SJSA1 (cell line): ENCODE measurements at regions not wholly inside any gene's neighbourhood (a gene's known extent, or its start where the extent isn't known, plus 50 kb on each side); places are given as distances from the start of the nearest gene placed in this dataset.
A peak's percentile ranks its signal among the peaks of the same experiment; 100 is the strongest.
"Not testable (repeated sequence)": the region's sequence is repeated elsewhere in the genome, so short reads cannot be mapped to it uniquely, and the experiment has no call there.

Experiments used
- DNase-seq, 2 experiments: peaks; one replicate each; pipeline ENCODE4 v3.0.0-alpha.2; 2015 to 2020; ENCODE audit warnings: low spot score in 2 of 2, low read depth in 1 of 2
- H3K27ac ChIP-seq: fragments of 250-450 bp; sonication (Bioruptor Pico); 2 replicates; pipeline ENCODE4 v1.5.1; 2020; ENCODE audit warnings: mild to moderate bottlenecking, moderate library complexity
- H3K27me3 ChIP-seq: fragments of 250-450 bp; sonication (Bioruptor Pico); replicated peaks from 2 replicates; pipeline ENCODE4 v1.5.1; 2020; ENCODE audit warnings: mild to moderate bottlenecking, moderate library complexity
- H3K36me3 ChIP-seq: fragments of 250-450 bp; sonication (Bioruptor Pico); 2 replicates; pipeline ENCODE4 v1.5.1; 2020; ENCODE audit warnings: mild to moderate bottlenecking
- H3K4me1 ChIP-seq: fragments of 250-450 bp; sonication (Bioruptor Pico); replicated peaks from 2 replicates; pipeline ENCODE4 v1.6.1; 2021; ENCODE audit warnings: mild to moderate bottlenecking
- H3K4me3 ChIP-seq: fragments of 250-450 bp; sonication (Bioruptor Pico); 2 replicates; pipeline ENCODE4 v1.5.1; 2020; ENCODE audit warnings: mild to moderate bottlenecking
- H3K9me3 ChIP-seq: fragments of 250-450 bp; sonication (Bioruptor Pico); replicated peaks from 2 replicates; pipeline ENCODE4 v1.5.1; 2020; ENCODE audit warnings: mild to moderate bottlenecking

- Histone ChIP-seq H3K27ac (no peak overlapping the region), H3K36me3 (no peaks in the 10 kb centered on the region), H3K9me3 (no peaks in the 10 kb centered on the region), H3K27me3 (no peaks in the 10 kb centered on the region), H3K4me3 (no peak overlapping the region), H3K4me1 (peaks cover 3% of the 10 kb centered on the region)
- no peak for DNase-seq
Measured at GRCh38 chr15:36434177-36434576, 145.2 kb upstream of the CDIN1 start.

GRCh38 chr15:36438499-36438898 lies 140.9 kb upstream of the CDIN1 start:
- Histone ChIP-seq H3K27me3 (no peaks in the 10 kb centered on the region), H3K4me3 (no peak overlapping the region), H3K9me3 (no peaks in the 10 kb centered on the region), H3K36me3 (no peaks in the 10 kb centered on the region), H3K4me1 (no peaks in the 10 kb centered on the region), H3K27ac (no peak overlapping the region)
- no peak for DNase-seq

DNA sequence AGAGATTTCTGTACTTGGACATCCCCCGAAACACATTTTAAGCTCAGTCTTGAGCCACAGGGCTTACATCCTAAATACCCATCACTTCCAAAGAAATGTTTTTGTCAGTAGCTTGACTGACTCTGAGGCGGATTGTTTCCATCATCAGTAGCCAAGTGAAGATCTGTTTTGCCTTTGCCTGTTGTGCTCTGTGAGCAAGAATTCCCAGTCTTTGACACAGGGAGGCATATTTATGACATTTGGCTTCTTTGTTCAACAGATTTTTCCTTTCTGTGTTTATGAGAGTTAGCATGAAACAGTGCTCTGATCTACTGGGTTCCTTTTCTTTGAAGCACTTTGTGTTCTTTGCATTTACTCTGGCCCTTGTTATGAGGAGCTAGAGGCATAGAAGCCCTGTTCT lies 132.1 kb upstream of the CDIN1 start:
- no peaks in the 10 kb centered on the region for H3K36me3 ChIP-seq
- no peak overlapping the region for H3K27ac ChIP-seq
- H3K4me1 ChIP-seq = no peaks in the 10 kb centered on the region
- no peak overlapping the region for H3K4me3 ChIP-seq
- no peak for DNase-seq
- H3K27me3 ChIP-seq = no peaks in the 10 kb centered on the region
- H3K9me3 ChIP-seq = no peaks in the 10 kb centered on the region

DNA sequence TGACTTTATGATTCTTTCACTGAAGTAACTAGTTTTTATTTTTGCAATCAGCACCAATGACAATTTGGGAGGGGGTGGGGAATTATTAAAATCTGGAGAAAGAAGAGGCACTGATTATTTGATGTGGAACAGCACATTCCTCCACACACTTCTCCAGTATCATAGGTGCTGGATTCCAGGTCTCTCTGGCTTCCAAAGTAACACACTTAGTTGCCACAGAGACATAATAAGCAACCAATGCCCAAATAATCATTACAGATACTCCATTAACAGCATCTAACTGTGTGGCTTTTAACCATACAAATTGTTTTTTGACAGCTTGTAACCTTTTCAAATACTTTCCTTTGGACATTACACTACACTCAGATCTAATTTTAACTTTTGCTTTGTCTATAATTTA lies 131.0 kb upstream of the CDIN1 start:
- no peaks in the 10 kb centered on the region for H3K9me3 ChIP-seq
- H3K4me3 ChIP-seq = no peak overlapping the region
- no peak overlapping the region for H3K27ac ChIP-seq
- no peak for DNase-seq
- H3K27me3 ChIP-seq = no peaks in the 10 kb centered on the region
- H3K4me1 ChIP-seq = no peaks in the 10 kb centered on the region
- no peaks in the 10 kb centered on the region for H3K36me3 ChIP-seq

- no peak for DNase-seq
- H3K36me3 ChIP-seq = no peaks in the 10 kb centered on the region
- H3K9me3 ChIP-seq = no peaks in the 10 kb centered on the region
Measured at GRCh38 chr15:36449084-36449661, 130.3 kb upstream of the CDIN1 start.

DNA sequence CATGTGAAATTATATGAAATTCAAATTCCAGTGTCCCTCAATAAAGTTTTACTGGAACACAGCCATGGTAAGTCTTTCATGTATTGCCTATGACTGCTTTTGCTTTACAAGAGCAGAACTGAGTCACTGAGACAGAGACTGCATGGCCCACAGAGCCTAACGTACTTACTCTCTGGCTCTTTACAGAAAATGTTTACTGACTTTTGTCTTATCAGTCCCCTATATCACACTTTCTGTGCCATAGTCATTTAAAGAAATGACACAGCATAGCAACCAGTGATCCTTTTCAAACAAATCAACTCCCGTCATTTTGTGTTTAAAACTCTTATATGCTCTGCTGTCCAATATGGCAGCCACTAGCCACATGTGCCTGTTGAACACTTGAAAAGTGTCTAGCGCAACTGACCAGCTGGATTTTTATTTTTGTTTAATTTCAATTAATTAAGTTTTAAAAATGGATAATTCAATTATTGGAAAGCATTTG lies 129.7 kb upstream of the CDIN1 start:
- no peak overlapping the region for H3K4me3 ChIP-seq
- no peak for DNase-seq

More at GRCh38 chr15:36449084-36449661, 130.3 kb upstream of the CDIN1 start:
- H3K27me3 ChIP-seq = no peaks in the 10 kb centered on the region
- H3K27ac ChIP-seq = no peak overlapping the region
- H3K4me3 ChIP-seq = no peak overlapping the region
- no peaks in the 10 kb centered on the region for H3K4me1 ChIP-seq

DNA sequence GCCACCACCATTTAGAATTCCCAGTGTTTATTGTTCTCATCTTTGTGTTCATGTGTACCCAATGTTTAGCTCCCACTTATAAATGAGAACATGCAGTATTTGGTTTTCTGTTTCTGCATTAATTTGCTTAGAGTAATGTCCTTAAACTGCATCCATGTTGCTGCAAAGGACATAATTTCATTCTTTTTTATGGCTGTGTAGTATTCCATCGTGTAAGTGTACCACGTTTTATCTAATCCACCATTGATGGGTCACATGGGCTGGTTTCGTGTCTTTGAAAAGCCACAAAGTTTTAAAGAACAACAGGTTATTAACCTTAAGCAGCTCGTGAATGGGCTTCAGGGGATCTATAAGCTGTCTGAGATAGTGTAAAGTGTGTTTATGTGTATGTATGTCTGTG lies 125.2 kb upstream of the CDIN1 start:
- H3K4me1 ChIP-seq, H3K4me3 ChIP-seq, H3K36me3 ChIP-seq, DNase-seq, H3K27ac ChIP-seq, H3K9me3 ChIP-seq, H3K27me3 ChIP-seq: not testable (repeated sequence)

More for the DNA sequence above, 129.7 kb upstream of the CDIN1 start:
- no peaks in the 10 kb centered on the region for H3K9me3 ChIP-seq
- H3K4me1 ChIP-seq = no peaks in the 10 kb centered on the region
- H3K36me3 ChIP-seq = no peaks in the 10 kb centered on the region
- no peak overlapping the region for H3K27ac ChIP-seq
- no peaks in the 10 kb centered on the region for H3K27me3 ChIP-seq

DNA sequence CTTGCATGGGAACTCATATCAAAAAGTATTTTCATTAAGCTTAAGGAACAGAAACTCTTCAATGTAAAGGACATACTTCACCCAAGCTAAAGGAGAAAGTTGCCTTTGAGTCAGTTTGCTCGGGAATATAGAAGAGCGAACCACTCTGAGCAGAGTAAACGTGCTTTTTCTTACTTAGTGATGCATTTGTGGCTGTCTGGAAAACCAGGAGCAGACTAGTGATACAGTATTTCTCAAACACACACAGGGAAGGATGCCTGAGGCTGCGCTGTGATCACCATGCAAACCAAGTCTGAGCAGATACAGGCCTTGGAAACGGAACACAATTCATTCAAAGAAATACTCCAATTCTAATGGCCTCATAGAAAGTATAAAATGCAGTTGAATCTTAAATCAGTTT lies 121.0 kb upstream of the CDIN1 start:
- DNase-seq = no peak
- no peaks in the 10 kb centered on the region for H3K36me3 ChIP-seq
- H3K4me3 ChIP-seq = no peak overlapping the region
- no peak overlapping the region for H3K27ac ChIP-seq
- H3K27me3 ChIP-seq = no peaks in the 10 kb centered on the region
- peaks cover 3% of the 10 kb centered on the region; the same call in 1 of the 2 replicates for H3K9me3 ChIP-seq
- H3K4me1 ChIP-seq = no peaks in the 10 kb centered on the region

DNA sequence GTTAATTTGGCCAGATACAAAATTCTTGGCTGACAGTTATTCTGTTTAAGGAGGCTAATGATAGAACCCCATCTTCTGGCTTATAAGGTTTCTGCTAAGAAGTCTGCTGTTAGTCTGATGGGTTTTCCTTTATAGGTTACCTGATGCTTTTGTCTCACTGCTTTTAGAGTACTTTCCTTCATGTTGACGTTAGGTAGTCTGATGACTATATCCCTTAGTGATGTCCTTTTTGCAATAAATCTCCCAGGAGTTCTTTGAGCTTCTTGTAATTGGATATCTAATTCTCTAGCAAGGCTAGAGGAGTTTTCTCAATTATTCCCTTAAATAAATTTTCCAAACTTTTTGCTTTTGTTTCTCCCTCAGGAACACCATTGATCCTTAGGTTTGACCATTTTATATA lies 114.1 kb upstream of the CDIN1 start:
- no peak for DNase-seq
- H3K4me3 ChIP-seq = no peak overlapping the region
- no peaks in the 10 kb centered on the region for H3K36me3 ChIP-seq
- H3K27ac ChIP-seq = no peak overlapping the region
- H3K27me3 ChIP-seq = no peaks in the 10 kb centered on the region
- H3K4me1 ChIP-seq = peaks cover 16% of the 10 kb centered on the region
- H3K9me3 ChIP-seq = peaks cover 3% of the 10 kb centered on the region; the same call in 1 of the 2 replicates

DNA sequence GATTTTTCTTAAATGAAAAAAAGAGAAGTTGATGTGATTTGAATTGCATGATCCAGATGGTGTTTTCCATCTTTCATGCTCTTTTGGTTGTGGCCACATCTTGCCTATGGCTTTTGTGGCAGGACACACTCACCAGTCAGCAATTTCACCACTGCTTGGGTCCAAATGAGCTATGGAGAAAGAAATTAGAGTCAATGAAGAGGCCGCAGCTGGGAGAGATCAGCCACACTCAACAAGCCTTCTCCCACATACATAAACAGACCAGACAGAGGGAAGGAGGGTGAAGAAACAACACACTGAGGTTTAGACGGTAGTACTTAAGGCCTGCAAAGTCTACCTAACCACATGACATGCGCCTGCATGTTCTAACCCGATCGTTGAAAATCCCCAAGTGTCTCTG lies 110.7 kb upstream of the CDIN1 start:
- no peaks in the 10 kb centered on the region for H3K27me3 ChIP-seq
- H3K27ac ChIP-seq = 0 out of 2 replicates have a peak overlapping the region, but pooled peaks have one; percentile 4
- no peaks in the 10 kb centered on the region for H3K9me3 ChIP-seq
- H3K36me3 ChIP-seq = no peaks in the 10 kb centered on the region
- H3K4me3 ChIP-seq = no peak overlapping the region
- peak in 1 of 2 experiments; percentile 20 for DNase-seq
- peaks cover 16% of the 10 kb centered on the region for H3K4me1 ChIP-seq

DNA sequence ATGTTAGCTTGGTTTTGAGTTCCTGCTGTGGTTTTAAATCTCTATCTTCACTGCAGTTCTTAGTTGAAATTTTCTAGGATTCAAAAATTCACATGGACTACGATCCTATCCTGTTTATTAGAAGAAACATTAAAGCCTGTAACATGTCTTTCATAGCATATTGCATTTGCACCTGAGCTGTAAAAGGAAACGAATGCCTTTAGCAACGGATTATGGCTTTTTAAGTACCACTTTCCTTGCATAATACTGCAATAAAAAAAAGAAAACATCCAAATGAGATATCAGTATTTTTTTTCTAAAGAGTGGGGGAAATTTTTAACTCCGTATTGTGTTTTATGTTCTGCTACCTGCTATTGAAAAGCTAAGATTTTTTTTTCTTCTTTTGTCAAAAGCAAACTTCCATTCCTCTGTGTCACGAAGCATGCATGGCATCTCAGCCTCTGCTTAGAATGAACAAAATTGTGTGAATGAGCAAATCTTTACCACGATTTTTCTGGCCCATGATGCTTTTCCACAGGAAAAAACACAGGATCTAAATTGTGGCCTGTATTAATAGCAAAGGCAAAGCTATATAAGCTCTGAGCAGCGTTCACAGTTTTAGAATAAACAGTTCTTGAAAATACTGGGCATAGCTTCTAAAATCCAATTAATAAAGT lies 110.0 kb upstream of the CDIN1 start:
- DNase-seq = peak in 1 of 2 experiments; percentile 36
- H3K4me3 ChIP-seq = no peak overlapping the region
- H3K9me3 ChIP-seq = no peaks in the 10 kb centered on the region
- H3K27ac ChIP-seq = peak overlapping the region; percentile 44
- H3K36me3 ChIP-seq = no peaks in the 10 kb centered on the region
- peaks cover 16% of the 10 kb centered on the region for H3K4me1 ChIP-seq
- H3K27me3 ChIP-seq = no peaks in the 10 kb centered on the region

GRCh38 chr15:36472672-36473071 lies 106.8 kb upstream of the CDIN1 start:
- DNase-seq = no peak
- Histone ChIP-seq H3K36me3 (no peaks in the 10 kb centered on the region), H3K27ac (no peak overlapping the region), H3K4me1 (peaks cover 16% of the 10 kb centered on the region), H3K27me3 (no peaks in the 10 kb centered on the region), H3K9me3 (no peaks in the 10 kb centered on the region), H3K4me3 (no peak overlapping the region)

DNA sequence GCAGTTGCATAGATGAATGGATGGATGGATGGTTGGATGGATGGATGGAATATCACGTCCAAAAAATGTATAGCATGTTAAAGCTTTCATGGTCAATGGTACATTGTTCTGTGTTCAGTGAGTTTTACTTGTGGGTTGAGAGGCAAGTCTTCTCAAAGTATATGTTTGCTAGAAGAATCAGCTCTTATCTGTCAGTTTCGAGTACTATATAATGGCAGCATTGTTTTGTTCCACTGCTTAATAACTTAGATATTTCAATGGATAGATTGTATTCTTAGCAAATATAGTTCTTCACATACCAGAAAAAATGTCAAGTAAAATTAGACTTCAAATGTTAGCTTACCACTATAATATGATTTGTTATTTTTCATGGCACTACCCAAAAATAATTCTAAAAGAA lies 100.9 kb upstream of the CDIN1 start:
- no peak for DNase-seq
- Histone ChIP-seq H3K27me3 (no peaks in the 10 kb centered on the region), H3K27ac (no peak overlapping the region), H3K4me1 (no peaks in the 10 kb centered on the region), H3K4me3 (no peak overlapping the region), H3K36me3 (no peaks in the 10 kb centered on the region), H3K9me3 (no peaks in the 10 kb centered on the region)

GRCh38 chr15:36479200-36479896 lies 100.1 kb upstream of the CDIN1 start:
- DNase-seq = peak in 1 of 2 experiments; percentile 5

More at GRCh38 chr15:36479200-36479896, 100.1 kb upstream of the CDIN1 start:
- Histone ChIP-seq H3K36me3 (no peaks in the 10 kb centered on the region), H3K27ac (no peak overlapping the region), H3K27me3 (no peaks in the 10 kb centered on the region), H3K4me1 (no peaks in the 10 kb centered on the region), H3K9me3 (no peaks in the 10 kb centered on the region), H3K4me3 (no peak overlapping the region)
